GM12872 (cell line): ENCODE measurements at regions not wholly inside any gene's neighbourhood (a gene's known extent, or its start where the extent isn't known, plus 50 kb on each side); places are given as distances from the start of the nearest gene placed in this dataset.

Experiments used
- CTCF ChIP-seq: IDR thresholded peaks from 3 replicates; pipeline ENCODE4 v1.5.1; 2011; ENCODE audit warnings: low read depth, mild to moderate bottlenecking, low read length, moderate library complexity; ENCODE audit not compliant: insufficient read depth

DNA sequence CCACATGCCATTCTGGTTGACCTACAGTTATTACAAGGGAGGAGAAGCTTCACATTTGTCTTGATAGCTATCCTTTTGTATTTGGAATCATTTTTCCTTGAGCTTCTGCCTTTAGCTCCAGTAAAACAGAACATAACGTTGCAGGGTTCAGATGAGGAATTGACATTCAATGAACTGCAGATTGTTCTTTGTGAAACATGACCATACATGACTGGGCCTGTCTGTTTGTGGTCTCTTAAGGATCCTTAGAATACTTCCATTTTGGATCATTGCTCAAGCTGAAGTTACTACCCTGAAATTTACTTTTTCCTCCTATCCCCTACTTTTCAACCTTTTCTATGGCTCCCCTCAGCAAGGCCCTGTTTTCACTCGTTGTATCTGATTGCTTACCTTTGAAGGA lies 1281.7 kb upstream of the CELF4 start:
- TF ChIP-seq CTCF: no peak

DNA sequence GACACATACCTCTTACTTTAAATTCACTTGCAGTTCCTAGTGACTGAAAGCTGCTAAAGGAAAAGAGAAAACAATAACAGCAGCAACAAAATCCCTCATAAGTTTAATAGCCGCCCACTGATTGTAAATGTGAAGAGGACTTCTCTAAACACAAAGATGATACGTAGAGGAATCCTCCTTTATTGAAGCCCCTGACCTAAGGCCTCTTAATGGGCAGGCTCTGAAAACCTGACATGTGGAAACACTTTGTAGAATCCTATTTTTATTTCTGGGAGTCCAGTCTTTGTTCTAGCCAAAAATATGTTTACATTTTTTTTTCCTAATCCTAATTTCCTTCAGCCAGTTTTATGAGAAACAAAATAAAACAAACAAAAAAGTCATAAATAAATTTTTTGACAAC lies 1277.7 kb upstream of the CELF4 start:
- no peak for TF ChIP-seq CTCF

GRCh38 chr18:38826247-38826646 lies 1260.6 kb upstream of the CELF4 start:
- no peak for TF ChIP-seq CTCF

DNA sequence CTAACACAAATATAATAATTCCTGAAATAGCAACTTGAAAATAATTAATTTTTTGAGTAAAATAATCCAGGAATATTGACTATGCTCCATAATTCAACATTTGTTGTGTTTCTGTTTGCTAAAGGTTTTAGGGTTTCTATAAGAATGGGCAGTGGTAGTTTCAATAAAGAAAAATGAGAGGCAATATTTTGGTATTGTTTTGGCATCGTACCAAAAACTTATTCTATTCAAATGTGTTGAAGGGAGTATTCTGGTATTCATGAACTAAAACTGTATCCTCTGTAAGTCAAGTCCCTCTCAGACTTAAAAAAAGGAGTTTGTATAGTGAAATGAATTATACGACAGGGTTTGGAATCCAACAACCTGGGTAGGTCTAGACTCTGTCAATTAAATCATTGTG lies 1245.6 kb upstream of the CELF4 start:
- TF ChIP-seq CTCF: no peak

DNA sequence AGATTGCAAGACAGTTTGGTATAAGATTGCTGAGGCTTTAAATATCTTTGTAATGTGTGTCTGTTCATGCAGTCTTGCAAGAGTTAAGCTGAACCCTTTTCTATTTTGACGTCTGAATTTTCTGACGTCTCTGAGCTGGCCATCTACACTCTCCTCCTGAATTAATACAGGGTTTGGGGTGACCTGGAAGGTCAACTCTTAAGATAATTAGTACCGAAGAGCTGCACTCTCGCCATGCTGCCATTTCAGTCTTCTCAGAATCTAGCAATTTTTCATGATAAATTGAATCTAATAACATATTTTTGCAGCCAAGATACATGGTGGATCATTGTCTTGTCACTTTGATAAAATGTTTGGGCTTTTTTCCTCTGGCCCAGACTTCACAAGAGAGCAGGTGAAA lies 1245.2 kb upstream of the CELF4 start:
- TF ChIP-seq CTCF: no peak

DNA sequence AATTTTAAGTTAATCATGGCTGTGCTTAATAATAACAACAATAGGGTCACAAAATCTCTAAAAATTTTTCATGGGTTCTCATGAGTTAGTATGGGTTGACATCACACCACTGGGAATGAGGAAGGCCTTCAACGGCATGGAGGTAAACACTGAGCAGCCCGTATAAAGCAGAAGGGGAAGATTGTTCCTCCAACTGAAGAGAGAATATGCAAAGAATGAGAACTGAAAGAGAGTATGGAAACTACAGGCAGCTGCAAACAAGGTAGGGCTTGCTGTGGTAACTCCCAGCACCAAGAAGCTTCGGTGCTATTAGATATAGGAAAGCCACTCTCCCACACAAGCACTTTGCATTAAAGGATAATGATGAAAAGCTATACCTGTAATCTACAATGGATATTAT lies 1242.3 kb upstream of the CELF4 start:
- TF ChIP-seq CTCF: no peak

DNA sequence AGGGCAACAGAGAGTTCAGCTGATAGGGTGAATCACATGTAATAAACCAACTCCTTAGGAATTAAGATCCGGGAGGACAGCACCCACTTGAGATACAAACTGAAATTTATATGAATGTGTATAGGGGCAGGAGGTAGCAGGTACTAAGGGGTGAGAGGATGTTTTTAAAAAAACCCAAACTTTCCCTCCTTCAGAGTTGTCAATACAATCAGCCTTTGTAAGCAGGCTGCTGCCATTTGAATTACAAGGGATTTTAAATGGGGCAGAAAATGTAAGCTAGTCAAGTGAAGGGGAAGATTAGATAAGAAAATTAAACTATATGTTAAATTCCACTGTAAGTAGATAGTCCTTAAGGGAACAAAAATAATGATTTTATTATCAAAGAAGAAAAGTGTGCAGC lies 1239.7 kb upstream of the CELF4 start:
- TF ChIP-seq CTCF: no peak

DNA sequence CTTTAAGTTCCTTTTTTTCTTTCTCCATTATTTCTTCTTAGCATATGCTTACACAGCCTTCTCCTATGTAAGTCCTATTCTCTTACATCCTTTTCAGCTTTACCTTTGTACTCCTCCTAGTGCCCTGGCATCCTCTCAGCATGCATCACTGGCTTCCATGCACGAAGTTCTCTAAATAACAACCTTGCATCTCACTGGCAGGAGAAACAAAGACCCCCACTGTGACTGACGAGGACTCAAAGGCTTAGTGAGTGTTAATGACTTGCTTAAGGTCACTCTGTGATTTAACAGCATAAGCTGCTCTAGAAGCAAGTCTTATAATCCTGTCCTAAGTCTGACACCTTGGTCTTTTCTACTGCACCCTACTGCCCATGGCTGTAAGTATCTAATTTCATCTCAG lies 1236.0 kb upstream of the CELF4 start:
- TF ChIP-seq CTCF: no peak
